T-helper 2 cell treated with Interferon-gamma antibody and Interleukin-4, amounts not matched to agents 100 ng/mL and 5 ng/mL, for 36 hours (primary cell): ENCODE measurements at regions not wholly inside any gene's neighbourhood (a gene's known extent, or its start where the extent isn't known, plus 50 kb on each side); places are given as distances from the start of the nearest gene placed in this dataset.

Experiments used
- intact Hi-C: fragments of 100-400 bp; cut with micrococcal nuclease; formaldehyde crosslinking; loops from one replicate; pipeline ENCODE4 v1.15.1; 2023

DNA sequence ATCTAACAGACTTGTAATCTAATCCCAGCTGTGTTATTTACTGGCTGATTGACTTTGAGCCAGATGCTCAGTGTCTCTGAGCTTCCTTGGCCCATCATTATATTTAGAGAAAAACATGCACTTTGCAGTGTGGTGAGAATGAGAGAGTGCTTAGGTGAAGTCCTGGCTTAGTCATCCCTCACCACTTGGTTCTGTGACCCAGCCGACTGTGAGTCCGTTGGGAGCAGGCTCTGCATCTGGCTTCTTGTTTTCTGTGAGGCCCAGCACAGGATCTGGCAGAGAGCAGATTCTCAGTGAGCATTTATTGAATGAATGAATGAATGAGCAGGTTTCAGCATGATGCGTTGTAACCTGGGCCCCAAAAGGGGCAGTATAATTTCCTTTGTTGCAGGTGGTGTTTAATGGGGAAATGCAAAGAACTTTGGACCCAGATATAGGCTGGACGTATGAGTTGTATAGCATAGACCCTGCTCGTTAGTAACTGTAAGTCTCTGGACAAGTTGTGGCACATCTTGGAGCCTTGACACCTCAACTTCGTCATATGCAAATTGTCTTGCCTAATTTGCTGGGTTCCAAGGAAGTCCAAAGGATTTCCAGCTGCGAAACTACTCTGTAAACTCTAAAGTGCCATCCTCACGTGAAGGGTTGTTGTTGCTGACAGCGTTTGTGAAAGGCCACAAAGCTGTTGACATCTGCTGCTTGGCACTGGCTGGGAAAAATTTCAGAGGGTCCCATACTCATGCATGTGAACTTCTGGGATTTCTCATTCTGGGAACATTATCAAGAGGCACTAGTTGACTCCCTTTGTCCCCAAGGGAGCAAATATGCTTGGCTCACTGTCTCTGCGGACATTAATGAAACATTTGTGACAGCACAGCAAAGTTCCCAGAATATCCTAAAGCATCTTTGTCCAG is 138.8 kb upstream of the USP24 start:
- intact Hi-C loops = no loop called here

DNA sequence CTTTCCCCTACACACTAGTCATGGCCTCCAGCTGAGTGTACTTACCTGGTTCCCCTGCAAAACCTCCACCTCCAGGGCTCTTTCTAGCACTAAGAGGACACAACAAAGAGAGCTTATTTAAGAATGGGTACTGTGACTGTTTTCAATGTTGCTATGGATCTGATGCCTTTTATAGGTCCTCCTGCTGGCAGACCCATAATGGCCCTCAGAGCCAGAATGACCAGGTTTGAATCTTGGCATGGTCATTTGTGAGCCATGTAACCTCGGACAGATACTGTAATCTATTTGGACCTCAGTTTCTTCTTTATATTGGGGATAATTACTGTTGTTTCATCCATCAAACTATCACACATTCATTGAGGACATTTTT is 137.6 kb upstream of the USP24 start:
- intact Hi-C loops = no loop called here

DNA sequence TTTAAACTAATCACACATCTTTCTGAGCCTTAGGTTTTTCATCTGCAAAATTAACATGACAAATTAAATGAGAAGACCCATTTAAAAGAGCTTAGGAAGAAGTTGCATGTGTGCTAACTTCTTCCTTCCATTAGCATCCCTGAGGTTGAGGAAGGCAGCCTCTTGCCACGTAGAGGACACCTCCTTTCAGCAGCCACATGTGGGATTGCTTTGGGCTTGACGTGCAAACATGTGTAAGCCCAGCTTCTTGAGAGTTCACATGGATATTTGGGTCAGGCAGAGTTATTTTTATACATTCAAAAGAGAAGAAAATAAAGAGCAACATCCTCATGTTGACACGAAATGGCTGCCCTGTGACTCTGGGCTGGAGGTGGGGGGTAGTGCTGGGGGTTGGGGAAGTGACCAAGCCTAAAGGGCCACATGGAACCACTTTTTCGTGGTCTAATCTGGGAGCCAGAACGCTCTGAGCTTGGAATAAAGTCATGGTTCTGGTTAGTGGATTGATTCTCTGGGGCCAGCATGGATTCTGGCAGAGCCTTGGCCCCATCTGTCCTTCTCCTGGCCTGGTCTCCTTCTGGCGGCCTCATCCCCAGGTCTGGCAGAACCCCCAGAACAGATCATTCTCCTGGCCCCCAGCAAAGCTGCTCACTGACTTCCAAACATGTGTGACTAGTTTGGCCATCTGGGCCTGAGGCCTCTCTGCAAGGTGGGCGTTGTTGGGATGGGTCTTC is 137.1 kb upstream of the USP24 start:
- intact Hi-C loops = no loop called here

DNA sequence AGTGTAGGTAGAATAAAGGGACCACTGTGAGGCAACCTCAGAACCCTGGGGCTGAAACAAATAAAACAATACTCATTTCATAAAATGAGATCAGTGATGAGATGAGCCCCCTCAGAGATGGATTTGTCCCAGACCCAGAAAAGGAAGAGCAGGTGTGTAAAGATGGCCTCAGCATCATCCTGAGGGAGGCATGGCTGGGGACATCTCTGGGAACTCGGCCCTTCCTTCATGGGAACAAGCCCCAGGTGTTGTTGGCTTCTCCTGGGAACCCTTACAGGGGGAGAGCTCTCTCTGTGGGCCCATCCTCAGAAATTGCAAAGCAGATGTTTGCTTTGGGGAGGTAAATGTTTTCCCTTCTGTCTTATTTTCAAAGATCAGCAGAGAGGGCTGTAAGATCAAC is 133.2 kb upstream of the USP24 start:
- intact Hi-C loops = no loop called here

DNA sequence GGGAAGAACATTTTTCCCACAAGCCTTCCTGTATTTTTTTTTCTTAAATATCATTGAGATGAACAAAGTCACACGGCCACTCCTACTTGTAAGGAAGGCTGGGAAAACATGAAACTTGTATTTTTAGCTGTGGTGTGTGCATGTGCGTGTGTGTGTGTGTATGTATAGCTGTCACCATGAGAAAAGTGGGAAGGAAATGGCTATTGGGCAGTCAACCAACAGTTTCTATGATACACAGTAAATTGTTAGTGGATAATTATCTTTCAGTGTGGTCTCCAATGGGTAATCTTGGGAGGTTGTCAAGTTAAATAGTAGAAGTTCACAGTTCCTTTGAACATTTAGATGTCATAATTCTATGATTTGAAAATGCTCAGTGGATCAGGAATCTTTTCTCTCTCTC is 132.7 kb upstream of the USP24 start:
- intact Hi-C loops = no loop called here

DNA sequence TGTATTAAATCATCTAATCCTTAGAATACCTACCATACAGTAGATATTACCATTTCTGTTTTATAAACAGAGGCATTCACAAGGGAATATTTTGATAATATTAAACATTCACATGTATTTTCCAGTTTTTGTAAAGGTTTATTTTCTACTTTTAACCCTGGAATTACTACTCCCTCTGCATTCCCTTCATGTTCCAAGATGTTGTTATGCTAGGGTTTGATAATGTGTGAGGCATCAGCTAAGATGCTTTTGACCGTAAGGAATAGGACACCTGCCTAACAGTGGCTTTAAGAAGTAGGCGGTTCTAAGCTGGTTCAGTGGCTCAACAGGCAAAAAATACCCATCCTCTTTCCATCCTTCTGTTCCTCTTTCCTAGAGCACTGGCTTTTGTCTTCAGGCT is 131.9 kb upstream of the USP24 start:
- intact Hi-C loops = no loop called here

DNA sequence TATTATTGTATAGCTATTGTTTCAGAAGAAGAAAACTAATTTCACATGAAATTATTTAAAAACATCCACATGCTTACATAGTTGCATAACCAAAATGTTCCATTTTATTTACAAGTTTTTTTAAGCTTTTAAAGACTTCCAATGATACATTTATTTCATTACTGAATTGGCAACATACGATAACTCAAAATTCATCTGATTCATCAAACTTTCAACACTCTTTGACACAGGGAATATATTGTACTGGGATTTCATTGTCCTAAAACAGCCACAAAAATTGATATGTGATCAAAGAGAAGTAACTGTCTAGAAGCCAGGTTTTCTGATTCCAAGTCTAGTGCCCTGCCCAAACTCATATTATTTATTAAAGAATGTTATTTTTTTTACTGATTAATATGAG is 131.4 kb upstream of the USP24 start:
- intact Hi-C loops = no loop called here

DNA sequence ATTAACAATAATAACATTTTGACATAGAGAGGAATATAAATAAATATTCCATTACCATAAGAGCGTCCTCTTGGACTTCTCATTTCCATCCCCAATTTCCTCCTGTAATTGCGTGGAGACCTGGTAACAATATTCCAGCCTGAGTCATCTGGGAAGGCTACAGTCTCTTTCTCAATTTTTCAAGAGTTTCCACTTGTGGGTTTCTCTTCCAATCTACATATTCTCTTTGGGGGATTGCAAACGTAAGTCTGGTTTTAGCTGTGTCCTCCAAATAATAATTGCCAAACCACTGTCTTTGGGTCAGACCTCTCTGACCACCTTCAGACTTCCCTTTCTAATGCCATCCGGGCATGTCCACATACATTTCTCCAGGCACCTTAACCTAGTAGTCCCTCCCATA is 124.5 kb upstream of the USP24 start:
- intact Hi-C loops = loop anchor here (2.0 kb wide), 1 partner anchor 55 kb away; no protein-coding TSS in a partner anchor

DNA sequence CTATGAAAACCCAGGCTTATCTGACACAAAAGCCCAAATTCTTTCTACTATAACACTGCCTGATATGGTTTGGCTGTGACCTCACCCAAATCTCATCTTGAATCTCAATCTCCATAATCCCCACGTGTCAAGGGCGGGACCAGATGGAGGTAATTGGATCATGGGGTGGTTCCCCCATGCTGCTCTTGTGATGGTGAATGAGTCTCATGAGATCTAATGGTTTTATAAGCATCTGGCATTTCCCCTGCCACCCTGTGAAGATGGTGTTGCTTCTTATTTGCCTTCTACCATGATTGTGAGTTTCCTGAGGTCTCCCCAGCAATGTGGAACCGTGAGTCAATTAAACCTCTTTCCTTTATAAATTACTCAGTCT is 123.3 kb upstream of the USP24 start:
- intact Hi-C loops = loop anchor here (1.0 to 2.0 kb wide), 2 partner anchors 54 to 198 kb away; no protein-coding TSS in a partner anchor

DNA sequence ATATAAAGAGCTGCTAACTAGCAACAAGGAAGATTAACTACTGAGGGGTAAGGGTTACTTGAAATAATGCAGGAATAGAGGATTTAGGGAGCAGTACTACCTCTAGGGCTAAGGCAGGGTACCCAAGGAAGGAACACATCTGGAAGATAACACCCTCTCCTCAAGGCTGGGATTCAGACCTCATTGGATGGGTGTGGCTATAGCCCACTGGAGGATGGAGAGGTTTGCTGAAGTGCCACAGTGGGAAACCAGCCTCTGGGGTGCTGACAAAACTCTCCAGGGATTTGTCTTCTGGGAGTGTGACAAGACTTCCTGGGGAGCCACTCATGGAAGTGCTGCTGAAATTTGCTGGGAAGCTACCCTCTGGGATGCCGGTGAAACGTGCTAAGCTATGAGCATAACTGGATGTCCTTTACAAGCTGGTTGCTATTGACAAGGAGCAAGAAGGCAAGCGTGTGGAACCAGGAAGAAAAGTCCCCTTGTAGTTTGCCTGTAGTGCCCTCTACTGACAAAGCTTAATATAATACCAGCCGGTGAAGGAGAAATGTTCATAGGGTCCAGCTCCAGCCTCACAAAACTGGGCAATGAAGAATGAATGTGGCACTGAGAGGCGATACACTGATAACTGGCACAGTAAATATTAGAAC is 122.8 kb upstream of the USP24 start:
- intact Hi-C loops = loop anchor here (1.0 to 2.0 kb wide), 2 partner anchors 53 to 198 kb away; no protein-coding TSS in a partner anchor

DNA sequence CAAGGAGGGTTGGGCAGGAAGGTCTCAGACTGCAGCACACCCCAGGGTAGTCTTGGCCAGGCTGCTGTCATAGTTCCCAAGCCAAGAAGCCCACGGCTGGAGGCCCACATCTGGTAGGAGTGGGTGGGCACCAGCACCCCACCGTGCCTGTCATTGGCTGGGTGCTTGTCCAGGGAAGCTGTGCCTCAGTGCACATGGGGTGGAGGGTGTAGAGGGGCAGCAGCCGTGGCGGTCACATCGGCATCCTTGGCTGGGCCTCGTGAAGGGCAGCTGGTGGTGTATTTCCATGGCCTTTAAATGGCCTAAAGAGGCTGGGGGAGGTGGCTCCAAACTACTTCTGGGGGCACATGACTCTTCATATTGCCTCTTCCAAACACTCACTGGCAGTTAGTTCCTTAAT is 119.6 kb upstream of the USP24 start:
- intact Hi-C loops = no loop called here

DNA sequence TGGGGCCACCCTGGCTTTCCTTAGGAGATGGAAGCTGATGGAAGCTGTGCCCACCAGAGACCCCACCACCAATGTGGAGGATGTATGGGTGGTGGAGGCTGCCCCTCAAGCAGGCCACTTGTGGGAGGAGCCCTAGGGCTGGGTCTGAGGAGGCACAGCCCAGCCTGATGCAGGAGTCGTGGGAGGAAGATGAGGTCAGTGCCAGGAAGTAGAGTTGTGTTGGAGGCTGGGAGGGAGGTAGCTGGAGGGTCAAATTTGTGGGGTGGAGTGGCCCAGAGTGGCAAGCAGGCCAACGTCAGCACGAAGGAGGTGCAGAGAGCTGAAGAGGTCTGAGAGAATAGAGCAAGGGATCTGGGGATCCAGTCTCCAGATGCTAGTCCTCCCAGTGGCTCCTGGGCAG is 119.0 kb upstream of the USP24 start:
- intact Hi-C loops = no loop called here

DNA sequence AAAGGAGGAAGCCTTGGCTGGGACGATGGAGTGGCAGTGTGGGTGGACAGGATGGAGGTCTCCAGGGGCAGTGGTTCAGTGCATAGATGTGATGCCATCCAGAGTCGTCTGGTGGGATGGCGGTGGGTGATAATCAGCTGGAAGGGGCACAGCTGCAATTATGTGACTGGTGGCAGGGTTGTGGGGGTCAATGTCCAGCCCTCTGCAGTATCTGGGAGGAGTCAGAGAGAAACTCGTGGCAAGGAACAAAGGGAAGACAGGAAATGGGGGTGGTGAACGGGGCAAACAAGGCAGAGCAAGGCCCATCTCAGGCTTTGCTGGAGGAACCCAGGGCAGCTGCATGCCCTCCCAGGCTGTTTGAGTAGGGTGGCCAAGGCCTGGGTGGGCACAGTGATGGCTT is 118.3 kb upstream of the USP24 start:
- intact Hi-C loops = no loop called here

DNA sequence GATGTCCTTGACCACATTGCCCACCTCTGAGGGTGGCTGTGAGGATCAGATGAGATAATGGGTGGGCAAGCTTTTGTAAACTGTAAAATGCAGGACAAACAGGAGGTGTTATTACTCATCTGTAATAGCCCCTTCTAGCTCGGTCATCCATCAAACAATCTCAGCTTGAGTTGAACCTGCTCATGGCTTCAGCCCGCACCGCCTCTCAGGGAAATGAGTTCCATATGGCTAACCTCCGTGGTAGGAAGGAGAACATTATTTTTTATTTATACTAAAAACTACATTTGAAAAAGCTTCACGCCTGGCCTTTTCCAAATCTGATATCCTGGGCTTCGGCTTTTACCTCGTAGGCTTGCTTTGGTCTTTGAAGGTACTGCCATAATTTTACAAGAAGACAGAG is 116.2 kb upstream of the USP24 start:
- intact Hi-C loops = no loop called here

DNA sequence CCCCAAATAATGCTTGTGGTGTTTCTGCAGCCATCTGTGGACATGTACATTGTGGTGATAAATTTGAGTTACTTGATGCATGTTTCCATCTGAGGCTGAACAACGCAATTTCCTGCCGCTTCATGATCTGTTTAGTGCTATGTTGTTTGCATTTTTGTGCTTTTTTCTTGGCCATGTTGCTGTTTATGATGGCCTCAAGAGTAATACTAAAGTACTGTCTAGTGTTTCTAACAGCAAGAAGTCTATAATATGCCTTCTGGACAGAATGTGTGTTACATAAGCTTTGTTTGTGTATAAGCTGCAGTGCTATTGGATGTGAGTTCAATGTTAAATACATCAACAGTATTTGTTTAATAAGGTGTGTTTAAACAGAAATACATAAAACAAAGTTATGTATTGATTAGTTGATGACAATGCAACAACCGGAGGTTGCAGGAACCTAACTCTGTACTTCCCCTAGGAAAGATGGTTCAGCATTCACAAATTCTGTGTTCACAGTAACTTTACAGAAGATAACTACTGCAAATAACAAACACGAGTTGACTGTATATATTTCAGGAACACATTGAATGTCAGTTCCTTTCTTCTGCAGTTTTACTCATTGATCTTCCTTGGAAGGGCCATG is 114.8 kb upstream of the USP24 start:
- intact Hi-C loops = no loop called here

DNA sequence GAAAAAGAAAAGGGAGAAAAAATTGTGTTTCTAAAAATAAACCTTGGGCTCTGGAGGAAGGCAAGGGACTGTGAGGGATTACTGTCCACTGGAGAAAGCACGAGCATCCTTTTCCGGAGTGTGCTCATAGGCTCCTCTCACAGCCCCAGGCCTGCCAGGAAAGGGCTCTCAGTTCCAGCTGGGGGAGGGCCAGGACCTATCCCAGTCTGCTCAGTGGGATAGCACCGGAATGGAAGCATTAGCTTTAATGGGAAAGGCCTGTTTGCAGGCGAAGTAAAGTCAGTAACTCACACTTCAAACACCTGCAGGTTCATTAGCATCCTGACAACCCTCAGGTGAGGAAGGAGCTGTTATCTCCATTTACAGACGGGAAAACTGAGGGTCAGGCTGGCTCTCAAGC is 113.9 kb upstream of the USP24 start:
- intact Hi-C loops = no loop called here

DNA sequence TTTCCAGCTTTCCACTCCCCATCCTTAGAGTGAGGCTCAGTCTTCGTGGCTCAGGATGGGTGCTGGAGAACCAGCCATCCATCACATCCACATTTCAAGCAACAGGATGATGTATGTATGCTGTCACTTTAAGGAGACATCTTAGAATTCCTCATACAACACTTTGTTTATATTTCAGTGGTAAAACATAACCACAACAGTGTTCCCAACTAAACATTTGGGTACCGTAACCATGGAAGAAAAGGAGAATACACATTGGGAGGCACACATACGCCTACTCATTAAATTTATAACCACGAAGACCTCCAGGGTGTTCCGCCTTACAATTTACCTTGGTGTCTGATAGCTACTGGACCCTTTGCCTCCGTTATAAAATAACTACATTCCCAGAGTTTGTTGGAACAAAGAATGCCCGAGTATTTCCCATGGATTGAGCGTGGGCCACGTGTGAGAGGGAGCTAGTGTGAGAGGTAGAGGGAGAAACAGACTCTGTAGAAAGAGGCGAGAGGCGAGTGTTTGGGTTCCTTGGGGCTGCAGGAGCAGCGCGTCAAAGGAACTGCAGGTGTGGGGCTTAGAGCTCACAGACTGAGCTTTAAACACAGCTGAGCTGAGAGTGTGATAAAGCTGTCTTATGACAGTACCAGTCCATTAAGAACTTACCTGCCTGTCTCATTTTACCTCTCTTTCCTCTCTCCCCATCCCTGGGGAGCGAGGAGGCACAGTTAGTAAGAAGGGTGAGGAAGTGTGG is 111.5 kb upstream of the USP24 start:
- intact Hi-C loops = no loop called here

DNA sequence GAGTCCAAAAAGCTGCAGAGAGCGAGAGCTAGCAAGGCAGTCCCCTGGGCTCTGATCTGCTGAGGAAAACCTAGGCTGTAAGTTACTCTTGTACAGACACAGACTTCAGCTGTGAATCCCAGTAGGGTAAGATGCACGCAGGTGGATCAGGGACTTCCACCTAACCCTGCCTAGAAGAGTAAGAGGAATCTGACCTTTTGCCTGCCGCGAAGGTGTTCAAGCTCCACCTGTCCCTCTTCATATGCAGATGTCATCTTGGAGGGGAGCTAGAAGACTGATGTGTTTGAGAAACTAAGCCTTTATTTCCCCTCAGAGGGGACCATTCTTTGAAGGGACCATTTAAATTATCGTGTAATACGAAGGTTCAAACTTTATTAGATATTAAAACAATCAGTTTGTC is 108.6 kb upstream of the USP24 start:
- intact Hi-C loops = no loop called here

DNA sequence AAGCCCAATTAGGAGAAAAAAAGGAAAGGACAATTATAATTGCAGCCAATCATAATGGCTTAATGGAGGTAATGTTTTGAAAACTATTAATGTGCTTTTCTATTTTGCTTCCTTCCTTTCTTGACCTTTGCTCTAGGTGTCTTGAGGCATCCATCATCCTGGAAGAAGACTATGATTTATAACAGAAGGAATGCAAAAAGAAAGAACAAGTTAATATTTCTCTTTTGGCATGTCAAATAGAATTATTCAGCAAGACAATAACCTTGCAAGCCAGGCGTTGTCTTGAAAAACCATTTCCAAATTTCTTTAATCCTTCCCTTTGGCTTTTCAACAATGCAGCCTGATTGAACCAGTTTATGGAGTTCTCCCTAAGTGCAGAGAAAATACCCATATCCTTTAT is 107.7 kb upstream of the USP24 start:
- intact Hi-C loops = no loop called here

DNA sequence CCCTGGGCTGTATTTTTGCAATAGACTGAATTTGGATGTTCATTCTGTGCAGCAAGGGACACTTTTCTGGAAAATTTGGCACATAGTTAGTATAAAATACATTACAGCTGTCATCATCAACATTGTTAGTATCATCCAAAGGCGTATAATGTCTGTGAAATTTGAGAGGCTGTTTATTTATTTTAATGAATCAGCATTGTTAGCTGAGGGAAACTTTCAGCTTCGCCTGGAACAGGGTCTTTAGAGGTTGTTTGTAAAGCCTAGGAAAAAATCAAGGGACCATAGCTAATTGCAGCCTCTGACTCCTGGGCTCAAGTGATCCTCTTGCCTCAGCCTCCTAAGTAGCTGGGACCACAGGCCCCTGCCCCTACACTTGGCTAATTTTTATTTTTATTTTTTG is 106.8 kb upstream of the USP24 start:
- intact Hi-C loops = no loop called here

DNA sequence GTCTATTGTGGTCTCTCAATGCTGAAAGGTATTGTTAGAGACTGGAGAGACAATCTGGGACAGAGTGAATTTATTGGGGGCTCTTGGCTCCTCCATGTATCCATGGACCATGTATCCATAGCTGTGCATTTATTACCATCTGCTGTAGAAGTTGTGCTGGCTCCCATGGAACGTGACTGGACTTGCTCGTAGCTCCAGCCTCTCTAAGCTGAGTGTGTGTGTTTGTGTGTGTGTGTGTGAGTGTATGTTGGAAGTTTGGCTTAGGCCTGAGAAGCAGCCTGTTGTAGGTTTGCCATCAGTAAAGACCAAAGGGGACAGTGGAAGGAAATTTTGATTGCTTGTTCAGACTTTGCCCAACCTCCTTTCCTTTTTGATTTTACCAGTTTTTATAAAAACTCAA is 105.7 kb upstream of the USP24 start:
- intact Hi-C loops = no loop called here
